ENCODE measurements at regions not wholly inside any gene's neighbourhood (a gene's known extent, or its start where the extent isn't known, plus 50 kb on each side); places are given as distances from the start of the nearest gene placed in this dataset.
A peak's percentile ranks its signal among the peaks of the same experiment; 100 is the strongest.
"Not testable (repeated sequence)": the region's sequence is repeated elsewhere in the genome, so short reads cannot be mapped to it uniquely, and the experiment has no call there.

- H3K36me3 ChIP-seq; H3K9me3 ChIP-seq; in situ Hi-C loops (cut with MboI; ENCODE audit: low pct_ligation_motif_present in 1 of 4, low pct_unique_long_range_greater_than_20kb in 1 of 4, low sequenced_read_pairs in 3 of 4); H3K4me3 ChIP-seq; H3K4me1 ChIP-seq; H3K27ac ChIP-seq; DNase-seq; intact Hi-C loops (cut with DNase I; ENCODE audit: low total_unique reads); H3K27me3 ChIP-seq: not testable (repeated sequence)
- no CpG with 5 or more reads among the region's 5 CpGs for WGBS, 2 donors (ENCODE audit: low coverage in 1 of 2)
These were observed 161.4 kb downstream of the BCL2L11 start for GRCh38 chr2:111282162-111282561.

DNA sequence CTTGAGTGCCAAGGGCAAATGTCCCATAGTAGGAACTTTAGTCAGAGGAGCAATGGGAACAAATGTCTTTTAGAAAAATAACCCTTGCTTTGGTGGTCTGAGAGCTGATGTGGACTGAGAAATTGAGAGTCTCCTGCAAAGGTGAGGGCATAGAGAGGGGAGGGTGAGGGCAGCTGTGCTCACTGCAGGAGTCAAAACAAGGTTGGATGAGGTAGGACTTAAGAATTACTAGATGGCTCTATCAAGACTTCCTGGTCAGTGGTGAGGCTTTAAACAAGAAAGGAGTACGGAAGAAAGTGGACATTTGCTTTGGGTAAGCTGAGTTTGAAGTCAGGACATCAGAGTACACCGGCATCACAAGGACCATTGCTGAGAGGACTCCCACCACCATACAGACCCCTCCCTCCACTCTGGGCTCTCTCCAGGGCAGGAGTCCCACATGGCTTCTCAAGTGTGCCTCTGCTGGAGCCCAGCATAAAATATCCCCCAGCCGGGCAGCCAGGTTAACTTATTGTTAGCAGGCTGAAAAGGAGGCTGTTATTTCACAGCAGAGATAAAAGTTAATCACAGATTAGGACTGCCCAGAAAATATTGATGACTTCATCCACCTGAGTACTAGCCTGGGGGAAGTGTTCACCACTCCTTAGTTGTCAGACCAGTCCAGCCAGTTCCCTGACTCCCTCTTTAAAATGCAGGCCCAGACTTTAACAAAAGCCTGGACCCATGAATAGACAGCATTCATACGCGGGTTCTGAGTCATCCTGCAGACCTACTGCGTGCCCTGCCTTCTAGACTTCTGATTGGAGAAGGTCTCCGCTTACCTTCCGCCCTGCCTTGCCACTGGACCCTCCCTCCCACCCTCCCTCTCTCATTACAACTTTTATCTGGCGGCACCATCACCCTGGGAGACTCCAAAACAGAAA is 167.2 kb downstream of the BCL2L11 start:
- H3K36me3 ChIP-seq; H3K4me1 ChIP-seq; H3K27me3 ChIP-seq; intact Hi-C loops (cut with DNase I; ENCODE audit: low total_unique reads); H3K9me3 ChIP-seq; in situ Hi-C loops (cut with MboI; ENCODE audit: low pct_ligation_motif_present in 1 of 4, low pct_unique_long_range_greater_than_20kb in 1 of 4, low sequenced_read_pairs in 3 of 4); H3K4me3 ChIP-seq; H3K27ac ChIP-seq: not testable (repeated sequence)
- WGBS, 2 donors (ENCODE audit: low coverage in 1 of 2): 62% methylated on average over 6 of the region's 9 CpGs; no CpG with 5 or more reads in 1 of the 2 donors
- peak; percentile 59 for DNase-seq

GRCh38 chr2:111290370-111290769 is 169.7 kb downstream of the BCL2L11 start:
- in situ Hi-C loops (cut with MboI; ENCODE audit: low pct_ligation_motif_present in 1 of 4, low pct_unique_long_range_greater_than_20kb in 1 of 4, low sequenced_read_pairs in 3 of 4); H3K27ac ChIP-seq; H3K9me3 ChIP-seq; intact Hi-C loops (cut with DNase I; ENCODE audit: low total_unique reads); H3K36me3 ChIP-seq; H3K27me3 ChIP-seq; H3K4me1 ChIP-seq; H3K4me3 ChIP-seq: not testable (repeated sequence)
- peak; percentile 52 for DNase-seq
- whole genome bisulfite sequencing, 2 donors (ENCODE audit: low coverage in 1 of 2): 40 to 66% methylated on average over 1 to 10 of the region's 11 CpGs

DNA sequence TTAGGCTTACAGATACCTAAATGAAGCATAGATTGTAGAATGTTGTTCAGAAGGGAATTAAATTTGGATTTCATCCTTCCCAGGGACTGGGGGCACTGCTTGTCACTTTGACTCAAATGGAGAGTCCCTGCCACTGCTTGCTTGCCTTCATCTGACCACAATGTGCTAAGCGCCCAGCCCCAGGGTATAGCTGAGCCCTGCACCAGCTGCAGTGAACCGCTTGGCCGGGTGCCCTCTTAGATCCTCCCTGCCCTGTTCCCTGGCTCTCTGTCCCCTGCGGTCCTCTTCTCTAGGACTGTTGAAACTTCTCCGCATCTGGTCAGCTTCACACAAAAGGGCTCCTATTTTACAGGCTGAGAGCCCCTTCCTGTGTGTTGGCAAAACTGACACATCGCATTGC is 170.9 kb downstream of the BCL2L11 start:
- H3K4me3 ChIP-seq; intact Hi-C loops (cut with DNase I; ENCODE audit: low total_unique reads); H3K27me3 ChIP-seq; in situ Hi-C loops (cut with MboI; ENCODE audit: low pct_ligation_motif_present in 1 of 4, low pct_unique_long_range_greater_than_20kb in 1 of 4, low sequenced_read_pairs in 3 of 4); H3K9me3 ChIP-seq; H3K36me3 ChIP-seq; H3K4me1 ChIP-seq: not testable (repeated sequence)
- 44% methylated on average over 6 of the region's 6 CpGs; no CpG with 5 or more reads in 1 of the 2 donors for WGBS, 2 donors (ENCODE audit: low coverage in 1 of 2)
- H3K27ac ChIP-seq: peak overlapping the region in 1 of 4 donors; percentile 58
- DNase-seq: peak; percentile 21

DNA sequence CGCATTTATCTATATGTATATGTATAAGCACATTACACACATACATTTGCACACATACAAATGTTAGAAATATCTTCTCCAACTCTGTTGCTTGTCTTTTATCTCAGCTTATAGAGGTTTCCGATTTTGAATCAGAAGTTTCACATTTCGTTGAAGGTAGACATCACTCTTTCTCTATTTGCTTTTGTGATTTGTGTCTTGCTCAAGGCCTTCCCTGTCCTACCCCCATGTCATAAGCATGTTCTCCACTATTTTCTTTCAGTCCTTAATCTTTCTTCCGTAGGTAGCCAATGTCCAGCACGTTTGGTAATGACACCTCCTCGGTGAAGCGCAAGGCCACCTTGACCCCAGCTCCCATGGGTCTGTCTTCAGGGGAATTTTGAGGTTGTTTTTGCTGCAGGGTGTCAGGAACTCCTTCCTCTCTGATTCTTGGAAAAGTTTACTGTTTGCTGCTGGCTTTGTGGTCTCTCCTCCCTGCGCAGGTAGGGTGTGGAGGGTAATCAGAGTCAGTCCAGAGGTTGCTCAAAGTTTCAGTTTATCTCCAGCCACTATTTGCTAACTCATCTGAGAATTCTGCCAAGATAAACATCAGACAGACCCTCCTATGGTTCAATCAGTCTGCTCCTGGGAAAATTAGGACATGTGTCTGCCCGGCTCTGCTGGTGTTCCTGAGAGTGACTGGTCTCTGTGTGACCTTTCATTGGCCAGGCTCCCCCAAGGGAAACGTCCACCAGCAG is 171.7 kb downstream of the BCL2L11 start:
- 40 to 48% methylated on average over 2 to 8 of the region's 10 CpGs for WGBS, 2 donors (ENCODE audit: low coverage in 1 of 2)
- H3K27me3 ChIP-seq; H3K4me1 ChIP-seq; H3K9me3 ChIP-seq; intact Hi-C loops (cut with DNase I; ENCODE audit: low total_unique reads); H3K36me3 ChIP-seq; H3K4me3 ChIP-seq; in situ Hi-C loops (cut with MboI; ENCODE audit: low pct_ligation_motif_present in 1 of 4, low pct_unique_long_range_greater_than_20kb in 1 of 4, low sequenced_read_pairs in 3 of 4): not testable (repeated sequence)
- peak overlapping the region; percentile 46 to 66 (median 56) for H3K27ac ChIP-seq
- DNase-seq: peak; percentile 54

GRCh38 chr2:111294699-111295098 is 174.0 kb downstream of the BCL2L11 start:
- DNase-seq; H3K27me3 ChIP-seq; intact Hi-C loops (cut with DNase I; ENCODE audit: low total_unique reads); H3K4me3 ChIP-seq; H3K27ac ChIP-seq; H3K9me3 ChIP-seq; in situ Hi-C loops (cut with MboI; ENCODE audit: low pct_ligation_motif_present in 1 of 4, low pct_unique_long_range_greater_than_20kb in 1 of 4, low sequenced_read_pairs in 3 of 4); H3K4me1 ChIP-seq; H3K36me3 ChIP-seq: not testable (repeated sequence)
- WGBS, 2 donors (ENCODE audit: low coverage in 1 of 2): 93% methylated on average over 4 of the region's 7 CpGs; no CpG with 5 or more reads in 1 of the 2 donors

DNA sequence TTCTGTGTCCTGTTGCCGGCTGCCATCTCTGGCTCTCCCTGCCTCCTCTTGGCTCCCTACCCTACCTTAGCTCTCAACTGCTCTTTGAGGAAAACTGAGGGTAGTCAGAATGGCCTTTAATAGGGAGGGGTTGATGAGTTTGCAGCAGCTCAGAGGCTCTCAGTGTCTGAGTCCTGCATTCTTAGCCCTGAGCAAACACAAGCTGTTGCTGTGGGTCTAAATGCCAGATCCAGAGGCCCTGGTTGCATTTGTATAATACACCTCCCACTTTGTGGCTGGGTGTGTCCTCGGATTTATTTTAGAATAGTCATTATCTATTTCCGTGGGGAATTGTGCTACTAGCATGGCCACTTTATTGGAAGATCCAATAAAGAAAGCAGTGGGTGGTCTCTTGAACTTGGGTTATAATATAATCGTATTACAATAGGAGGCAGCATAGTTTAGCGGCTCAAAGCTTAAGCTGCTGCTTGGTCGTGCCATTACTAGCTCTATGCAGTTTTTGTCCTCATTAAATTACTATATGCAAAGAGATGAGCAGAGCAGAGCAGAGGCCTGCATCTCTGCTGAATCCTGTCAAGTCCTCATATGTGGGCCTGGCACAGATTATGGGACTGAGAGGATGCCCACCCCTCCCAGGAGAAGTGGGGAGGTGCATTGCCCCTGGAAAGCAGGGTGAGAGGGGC is 175.5 kb downstream of the BCL2L11 start:
- in situ Hi-C loops (cut with MboI; ENCODE audit: low pct_ligation_motif_present in 1 of 4, low pct_unique_long_range_greater_than_20kb in 1 of 4, low sequenced_read_pairs in 3 of 4): not testable (repeated sequence)
- WGBS, 2 donors (ENCODE audit: low coverage in 1 of 2): 61% methylated on average over 5 of the region's 6 CpGs; no CpG with 5 or more reads in 1 of the 2 donors

DNA sequence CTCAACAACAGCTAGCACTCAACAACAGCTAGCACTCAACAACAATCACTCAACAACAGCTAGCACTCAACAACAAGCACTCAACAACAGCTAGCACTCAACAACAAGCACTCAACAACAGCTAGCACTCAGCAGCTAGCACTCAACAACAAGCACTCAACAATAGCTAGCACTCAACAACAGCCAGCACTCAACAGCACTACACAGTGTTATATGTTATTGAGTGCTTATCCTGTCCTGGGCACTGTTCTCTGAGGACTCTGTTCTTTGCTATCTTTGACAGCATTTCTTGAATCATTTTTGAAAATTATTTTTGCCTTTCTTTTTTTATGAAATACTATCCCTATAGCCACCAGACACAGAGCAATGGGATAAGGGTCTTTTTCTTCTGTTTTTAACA is 176.4 kb downstream of the BCL2L11 start:
- H3K27me3 ChIP-seq; H3K9me3 ChIP-seq; DNase-seq; H3K4me3 ChIP-seq; H3K4me1 ChIP-seq; H3K36me3 ChIP-seq; intact Hi-C loops (cut with DNase I; ENCODE audit: low total_unique reads); H3K27ac ChIP-seq; in situ Hi-C loops (cut with MboI; ENCODE audit: low pct_ligation_motif_present in 1 of 4, low pct_unique_long_range_greater_than_20kb in 1 of 4, low sequenced_read_pairs in 3 of 4): not testable (repeated sequence)

More for the DNA sequence above, 175.5 kb downstream of the BCL2L11 start:
- H3K4me3 ChIP-seq; DNase-seq; H3K27me3 ChIP-seq; intact Hi-C loops (cut with DNase I; ENCODE audit: low total_unique reads); H3K9me3 ChIP-seq; H3K36me3 ChIP-seq; H3K4me1 ChIP-seq; H3K27ac ChIP-seq: not testable (repeated sequence)

- H3K9me3 ChIP-seq; H3K4me1 ChIP-seq; H3K36me3 ChIP-seq; H3K27ac ChIP-seq; in situ Hi-C loops (cut with MboI; ENCODE audit: low pct_ligation_motif_present in 1 of 4, low pct_unique_long_range_greater_than_20kb in 1 of 4, low sequenced_read_pairs in 3 of 4); DNase-seq; H3K27me3 ChIP-seq; intact Hi-C loops (cut with DNase I; ENCODE audit: low total_unique reads); H3K4me3 ChIP-seq: not testable (repeated sequence)
- WGBS, 2 donors (ENCODE audit: low coverage in 1 of 2): 96% methylated on average over 3 of the region's 3 CpGs; no CpG with 5 or more reads in 1 of the 2 donors
These were observed 178.2 kb downstream of the BCL2L11 start for GRCh38 chr2:111298927-111299326.

DNA sequence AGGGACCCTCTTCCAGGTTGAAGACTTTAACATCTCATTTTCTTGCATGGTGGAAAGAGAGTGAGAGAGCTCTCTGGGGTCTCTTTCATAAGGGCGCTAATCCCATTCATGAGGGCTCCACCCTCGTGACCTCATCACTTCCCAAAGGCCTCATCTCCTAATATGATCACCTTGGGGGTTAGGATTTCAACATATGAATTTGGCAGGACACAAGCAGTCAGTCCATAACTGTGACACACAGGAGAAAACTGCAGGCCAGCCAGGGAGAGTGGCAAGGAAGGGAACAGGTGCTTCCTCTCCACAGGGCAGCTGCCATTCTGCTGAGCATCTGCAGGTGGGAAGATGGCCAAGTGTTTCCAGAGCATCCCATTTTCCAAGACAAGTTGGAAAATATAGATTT is 178.9 kb downstream of the BCL2L11 start:
- in situ Hi-C loops (cut with MboI; ENCODE audit: low pct_ligation_motif_present in 1 of 4, low pct_unique_long_range_greater_than_20kb in 1 of 4, low sequenced_read_pairs in 3 of 4); H3K27me3 ChIP-seq; DNase-seq; intact Hi-C loops (cut with DNase I; ENCODE audit: low total_unique reads); H3K27ac ChIP-seq; H3K36me3 ChIP-seq; H3K4me1 ChIP-seq; H3K4me3 ChIP-seq; H3K9me3 ChIP-seq: not testable (repeated sequence)
- 93% methylated on average over 2 of the region's 2 CpGs; no CpG with 5 or more reads in 1 of the 2 donors for WGBS, 2 donors (ENCODE audit: low coverage in 1 of 2)
